ENCODE measurements at regions not wholly inside any gene's neighbourhood (a gene's known extent, or its start where the extent isn't known, plus 50 kb on each side); places are given as distances from the start of the nearest gene placed in this dataset.
"Not testable (repeated sequence)": the region's sequence is repeated elsewhere in the genome, so short reads cannot be mapped to it uniquely, and the experiment has no call there.

- peak; percentile 10 for DNase-seq (ENCODE audit: low spot score)
Observed at GRCh38 chr6:14544666-14545065, 427.1 kb downstream of the CD83 start.

GRCh38 chr6:14545496-14545895, 427.9 kb downstream of the CD83 start:
- in situ Hi-C loops (cut with HindIII; ENCODE audit: low sequenced_read_pairs): no loop called here
- DNase-seq (ENCODE audit: low spot score): no peak

More at GRCh38 chr6:14544666-14545065, 427.1 kb downstream of the CD83 start:
- in situ Hi-C loops (cut with HindIII; ENCODE audit: low sequenced_read_pairs): no loop called here

DNA sequence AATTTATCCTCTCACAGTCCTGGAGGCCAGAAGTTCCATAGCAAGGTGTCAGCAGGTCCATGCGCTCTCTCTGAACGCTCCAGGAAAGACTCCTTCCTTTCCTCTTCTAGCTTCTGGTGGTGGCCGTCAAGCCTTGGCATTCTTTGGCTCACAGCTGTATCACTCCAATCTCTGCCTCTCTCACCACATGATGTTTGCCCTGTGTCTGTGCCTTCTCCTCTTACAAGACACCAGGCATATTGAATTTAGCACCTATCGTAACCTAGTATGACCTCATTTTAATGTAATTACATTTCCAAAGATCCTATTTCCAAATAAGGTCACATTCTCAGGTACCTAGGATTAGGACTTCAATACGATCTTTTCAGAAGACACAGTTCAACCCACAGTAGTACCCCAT, 428.5 kb downstream of the CD83 start:
- in situ Hi-C loops (cut with HindIII; ENCODE audit: low sequenced_read_pairs): no loop called here
- DNase-seq (ENCODE audit: low spot score): no peak

- DNase-seq (ENCODE audit: low spot score): no peak
- in situ Hi-C loops (cut with HindIII; ENCODE audit: low sequenced_read_pairs): no loop called here
Observed at GRCh38 chr6:14547284-14547998, 429.9 kb downstream of the CD83 start.

DNA sequence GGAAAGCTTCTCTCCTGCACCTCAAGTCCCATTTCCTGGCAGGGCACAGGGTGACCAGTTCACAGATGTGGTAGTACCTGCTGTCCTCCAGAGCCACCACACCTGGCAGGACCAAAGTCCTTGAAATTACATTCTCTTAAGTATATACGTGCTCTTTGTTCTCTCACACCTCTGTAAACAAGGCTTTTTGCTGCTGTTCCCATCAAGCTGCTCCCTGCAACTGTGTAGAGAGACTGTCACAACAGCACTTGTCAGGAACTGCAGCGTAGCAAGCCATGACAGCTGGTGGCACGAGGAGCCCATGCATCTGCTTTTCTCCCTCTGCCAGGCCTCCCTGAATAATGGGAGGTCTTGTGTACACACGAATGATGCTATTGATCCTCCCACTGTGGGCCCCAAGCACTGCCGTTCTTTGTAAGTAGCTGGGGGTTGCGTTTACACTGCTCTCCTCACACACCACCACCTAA, 431.8 kb downstream of the CD83 start:
- in situ Hi-C loops (cut with HindIII; ENCODE audit: low sequenced_read_pairs): no loop called here
- DNase-seq (ENCODE audit: low spot score): no peak

GRCh38 chr6:14549871-14550270, 432.3 kb downstream of the CD83 start:
- in situ Hi-C loops (cut with HindIII; ENCODE audit: low sequenced_read_pairs): no loop called here
- DNase-seq (ENCODE audit: low spot score): no peak

DNA sequence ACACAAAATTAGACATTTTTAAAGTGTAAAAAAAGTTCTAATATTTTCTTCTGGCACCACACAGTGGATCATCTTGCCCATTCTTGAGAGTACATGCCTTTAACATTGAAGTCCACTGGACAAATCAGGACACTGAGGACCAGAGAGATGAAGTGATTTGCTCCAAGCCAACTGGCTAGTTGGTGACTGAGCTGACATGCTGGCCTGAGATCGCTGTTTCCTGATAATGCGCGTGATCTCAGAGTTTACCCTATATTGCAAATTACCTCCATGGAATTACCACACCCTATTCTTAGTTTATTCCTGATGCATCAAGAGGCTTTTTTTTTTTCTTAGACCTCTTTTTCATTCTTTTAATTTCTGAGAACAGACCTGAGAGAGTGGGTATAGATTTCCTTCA, 432.8 kb downstream of the CD83 start:
- DNase-seq (ENCODE audit: low spot score): no peak
- in situ Hi-C loops (cut with HindIII; ENCODE audit: low sequenced_read_pairs): no loop called here

- no peak for DNase-seq (ENCODE audit: low spot score)
- in situ Hi-C loops (cut with HindIII; ENCODE audit: low sequenced_read_pairs): no loop called here
Observed at GRCh38 chr6:14550822-14551221, 433.2 kb downstream of the CD83 start.

GRCh38 chr6:14551601-14552000, 434.0 kb downstream of the CD83 start:
- in situ Hi-C loops (cut with HindIII; ENCODE audit: low sequenced_read_pairs); DNase-seq (ENCODE audit: low spot score): not testable (repeated sequence)

DNA sequence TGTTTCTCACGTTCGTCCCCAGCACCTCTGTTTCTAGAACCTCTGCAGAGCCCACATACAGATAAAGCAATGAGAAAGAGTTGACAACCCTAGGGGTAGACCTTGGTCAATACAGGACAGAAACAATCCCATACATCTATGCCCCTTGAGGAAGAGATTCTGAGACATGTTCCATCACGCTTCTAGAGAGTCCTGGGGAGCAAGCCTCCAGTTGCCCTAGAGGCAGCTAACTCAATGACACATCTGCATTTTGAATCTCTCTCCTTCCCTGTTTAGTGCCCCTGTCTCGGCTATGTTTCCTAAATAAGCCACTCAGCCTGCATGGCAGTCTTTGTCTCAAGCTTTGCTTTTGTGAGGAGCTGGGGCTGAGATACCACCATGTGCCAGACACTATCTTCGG, 435.3 kb downstream of the CD83 start:
- DNase-seq (ENCODE audit: low spot score): no peak
- in situ Hi-C loops (cut with HindIII; ENCODE audit: low sequenced_read_pairs): no loop called here

DNA sequence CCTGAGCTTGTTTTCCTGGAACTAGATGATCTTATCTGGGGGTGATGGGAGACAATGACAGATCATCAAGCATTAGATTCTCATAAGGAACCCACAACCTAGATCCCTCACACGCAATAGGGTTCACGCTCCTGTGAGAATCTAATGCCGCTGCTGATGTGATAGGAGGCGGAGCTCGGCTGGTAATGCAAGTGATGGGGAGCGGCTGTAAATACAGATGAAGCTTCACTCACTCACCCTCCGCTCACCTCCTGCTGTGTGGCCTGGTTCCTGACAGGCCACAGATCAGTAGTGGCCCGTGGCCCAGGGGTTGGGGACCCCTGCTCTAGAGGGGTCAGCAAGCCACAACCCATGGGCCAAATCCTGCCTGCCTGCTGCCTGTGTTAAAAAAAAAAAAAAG, 435.9 kb downstream of the CD83 start:
- in situ Hi-C loops (cut with HindIII; ENCODE audit: low sequenced_read_pairs): no loop called here
- no peak for DNase-seq (ENCODE audit: low spot score)

GRCh38 chr6:14555804-14556203, 438.2 kb downstream of the CD83 start:
- in situ Hi-C loops (cut with HindIII; ENCODE audit: low sequenced_read_pairs): no loop called here

DNA sequence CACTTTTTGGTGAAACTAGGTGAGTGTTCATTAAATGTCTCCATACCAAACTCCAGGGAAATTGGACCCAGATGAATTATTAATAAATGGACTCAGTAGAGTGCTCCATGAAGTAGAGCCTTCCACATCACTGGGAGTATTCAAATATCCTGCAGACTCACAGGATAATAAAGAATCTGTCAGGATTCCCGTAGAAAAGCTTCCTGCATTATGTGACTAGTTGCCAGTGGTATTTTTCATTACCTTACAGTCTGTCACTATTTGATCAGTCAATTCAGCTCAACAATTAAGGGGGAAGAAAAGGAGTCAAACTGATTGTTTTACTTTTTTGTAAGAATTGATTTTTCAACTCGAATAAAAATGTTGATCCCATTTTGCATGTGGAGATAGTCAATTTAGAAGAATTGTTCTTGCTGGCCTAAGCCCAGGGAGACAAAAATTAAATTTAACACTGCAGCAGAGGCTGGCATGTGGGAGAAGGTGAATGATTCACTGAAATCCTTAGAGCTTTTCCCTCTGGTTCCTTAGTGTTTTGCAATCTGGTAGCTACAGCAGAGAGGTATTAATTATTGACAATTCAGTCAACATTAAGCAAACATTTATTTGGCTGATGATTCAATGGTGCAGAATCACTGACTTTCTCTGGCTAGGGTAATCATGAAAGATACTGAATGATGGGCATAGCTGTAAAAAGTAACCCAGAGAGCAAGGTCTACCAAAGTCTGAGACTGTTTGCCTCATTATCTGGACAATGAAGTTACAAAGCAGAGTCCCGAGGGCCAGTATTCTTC, 442.4 kb downstream of the CD83 start:
- in situ Hi-C loops (cut with HindIII; ENCODE audit: low sequenced_read_pairs): no loop called here
- DNase-seq (ENCODE audit: low spot score): no peak

More at GRCh38 chr6:14555804-14556203, 438.2 kb downstream of the CD83 start:
- DNase-seq (ENCODE audit: low spot score): no peak

DNA sequence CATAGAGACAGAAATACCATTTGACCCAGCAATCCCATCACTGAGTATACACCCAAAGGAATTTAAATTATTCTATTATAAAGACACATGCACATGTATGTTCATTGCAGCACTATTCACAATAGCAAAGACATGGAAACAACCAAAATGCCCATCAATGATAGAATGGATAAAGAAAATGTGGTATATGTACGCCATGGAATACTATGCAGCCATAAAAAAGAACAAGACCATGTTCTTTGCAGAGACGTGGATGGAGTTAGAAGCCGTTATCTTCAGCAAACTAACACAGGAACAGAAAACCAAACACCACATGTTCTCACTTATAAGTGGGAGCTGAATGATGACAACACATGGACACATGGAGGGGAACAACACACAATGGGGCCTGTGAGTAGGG, 444.0 kb downstream of the CD83 start:
- DNase-seq (ENCODE audit: low spot score); in situ Hi-C loops (cut with HindIII; ENCODE audit: low sequenced_read_pairs): not testable (repeated sequence)

DNA sequence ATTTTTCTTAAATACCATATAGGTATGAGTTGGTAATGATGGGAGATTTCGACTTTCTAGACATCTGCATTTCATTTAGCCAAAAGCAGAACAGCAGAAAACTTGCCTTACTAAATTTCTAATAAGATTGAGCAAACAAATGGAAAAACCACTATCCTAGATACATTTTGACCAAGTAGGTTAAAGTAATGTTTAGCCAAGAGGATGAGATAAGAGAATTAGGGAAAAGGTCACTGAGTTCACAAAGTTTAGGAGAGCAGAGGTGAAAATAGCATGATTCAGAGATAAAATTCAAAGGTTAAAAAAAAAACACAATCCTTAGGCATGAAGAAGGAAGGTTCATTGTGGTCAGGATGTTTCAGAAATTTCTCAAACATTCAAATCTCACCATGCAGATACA, 450.3 kb downstream of the CD83 start:
- in situ Hi-C loops (cut with HindIII; ENCODE audit: low sequenced_read_pairs): no loop called here
- DNase-seq (ENCODE audit: low spot score): no peak

- in situ Hi-C loops (cut with HindIII; ENCODE audit: low sequenced_read_pairs): no loop called here
- no peak for DNase-seq (ENCODE audit: low spot score)
Observed at GRCh38 chr6:14569394-14569793, 451.8 kb downstream of the CD83 start.

DNA sequence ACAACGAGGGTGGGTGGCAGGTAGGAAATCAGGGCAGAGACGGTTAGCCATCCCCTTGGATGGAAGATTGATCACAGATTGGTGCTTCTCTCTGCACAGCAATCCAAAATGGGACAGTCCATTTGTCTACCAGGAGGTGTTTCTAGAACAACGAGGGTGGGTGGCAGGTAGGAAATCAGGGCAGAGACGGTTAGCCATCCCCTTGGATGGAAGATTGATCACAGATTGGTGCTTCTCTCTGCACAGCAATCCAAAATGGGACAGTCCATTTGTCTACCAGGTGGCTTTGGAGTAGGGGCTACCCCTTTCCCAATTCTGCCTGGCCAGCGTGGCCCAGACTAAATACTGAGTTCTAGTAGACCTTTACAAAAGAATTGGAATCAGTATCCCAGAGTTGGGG, 452.3 kb downstream of the CD83 start:
- DNase-seq (ENCODE audit: low spot score); in situ Hi-C loops (cut with HindIII; ENCODE audit: low sequenced_read_pairs): not testable (repeated sequence)

GRCh38 chr6:14571001-14571400, 453.4 kb downstream of the CD83 start:
- no peak for DNase-seq (ENCODE audit: low spot score)
- in situ Hi-C loops (cut with HindIII; ENCODE audit: low sequenced_read_pairs): no loop called here

- in situ Hi-C loops (cut with HindIII; ENCODE audit: low sequenced_read_pairs): no loop called here
- no peak for DNase-seq (ENCODE audit: low spot score)
Observed at GRCh38 chr6:14571746-14572145, 454.2 kb downstream of the CD83 start.

GRCh38 chr6:14573267-14573666, 455.7 kb downstream of the CD83 start:
- DNase-seq (ENCODE audit: low spot score): no peak
- in situ Hi-C loops (cut with HindIII; ENCODE audit: low sequenced_read_pairs): no loop called here
